ENCODE measurements at regions not wholly inside any gene's neighbourhood (a gene's known extent, or its start where the extent isn't known, plus 50 kb on each side); places are given as distances from the start of the nearest gene placed in this dataset.

- TF ChIP-seq ESRRG (CRISPR knock-in tag; IDR thresholded peaks at IDR 0.05) (no peak), TOX (CRISPR knock-in tag; IDR thresholded peaks at IDR 0.05; ENCODE audit: borderline replicate concordance) (no peak), CSRNP3 (CRISPR knock-in tag; IDR thresholded peaks at IDR 0.05) (no peak), SNAI2 (CRISPR knock-in tag; IDR thresholded peaks at IDR 0.05) (no peak), ZNF565 (CRISPR knock-in tag; conservative IDR thresholded peaks at IDR 0.05; ENCODE audit: low read depth) (no peak), RARB (CRISPR knock-in tag; IDR thresholded peaks at IDR 0.05) (no peak), POU6F1 (CRISPR knock-in tag; IDR thresholded peaks at IDR 0.05; ENCODE audit: borderline replicate concordance, low read depth) (no peak), OSR1 (CRISPR knock-in tag; IDR thresholded peaks at IDR 0.05) (no peak), GLIS3 (CRISPR knock-in tag; IDR thresholded peaks at IDR 0.05) (no peak), PPARA (CRISPR knock-in tag; IDR thresholded peaks at IDR 0.05; ENCODE audit: borderline replicate concordance) (no peak), ZFP30 (CRISPR knock-in tag; IDR thresholded peaks at IDR 0.05) (no peak), ARNTL (CRISPR knock-in tag; IDR thresholded peaks at IDR 0.05; ENCODE audit: borderline replicate concordance, low read depth) (no peak), ZC3H10 (CRISPR knock-in tag; IDR thresholded peaks at IDR 0.05) (no peak)
- TF ChIP-seq, protein P1, sequence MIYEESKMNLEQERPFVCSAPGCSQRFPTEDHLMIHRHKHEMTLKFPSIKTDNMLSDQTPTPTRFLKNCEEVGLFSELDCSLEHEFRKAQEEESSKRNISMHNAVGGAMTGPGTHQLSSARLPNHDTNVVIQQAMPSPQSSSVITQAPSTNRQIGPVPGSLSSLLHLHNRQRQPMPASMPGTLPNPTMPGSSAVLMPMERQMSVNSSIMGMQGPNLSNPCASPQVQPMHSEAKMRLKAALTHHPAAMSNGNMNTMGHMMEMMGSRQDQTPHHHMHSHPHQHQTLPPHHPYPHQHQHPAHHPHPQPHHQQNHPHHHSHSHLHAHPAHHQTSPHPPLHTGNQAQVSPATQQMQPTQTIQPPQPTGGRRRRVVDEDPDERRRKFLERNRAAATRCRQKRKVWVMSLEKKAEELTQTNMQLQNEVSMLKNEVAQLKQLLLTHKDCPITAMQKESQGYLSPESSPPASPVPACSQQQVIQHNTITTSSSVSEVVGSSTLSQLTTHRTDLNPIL (CRISPR knock-in tag; IDR thresholded peaks at IDR 0.05; ENCODE audit: low read depth): no peak
- TF ChIP-seq, protein P2, sequence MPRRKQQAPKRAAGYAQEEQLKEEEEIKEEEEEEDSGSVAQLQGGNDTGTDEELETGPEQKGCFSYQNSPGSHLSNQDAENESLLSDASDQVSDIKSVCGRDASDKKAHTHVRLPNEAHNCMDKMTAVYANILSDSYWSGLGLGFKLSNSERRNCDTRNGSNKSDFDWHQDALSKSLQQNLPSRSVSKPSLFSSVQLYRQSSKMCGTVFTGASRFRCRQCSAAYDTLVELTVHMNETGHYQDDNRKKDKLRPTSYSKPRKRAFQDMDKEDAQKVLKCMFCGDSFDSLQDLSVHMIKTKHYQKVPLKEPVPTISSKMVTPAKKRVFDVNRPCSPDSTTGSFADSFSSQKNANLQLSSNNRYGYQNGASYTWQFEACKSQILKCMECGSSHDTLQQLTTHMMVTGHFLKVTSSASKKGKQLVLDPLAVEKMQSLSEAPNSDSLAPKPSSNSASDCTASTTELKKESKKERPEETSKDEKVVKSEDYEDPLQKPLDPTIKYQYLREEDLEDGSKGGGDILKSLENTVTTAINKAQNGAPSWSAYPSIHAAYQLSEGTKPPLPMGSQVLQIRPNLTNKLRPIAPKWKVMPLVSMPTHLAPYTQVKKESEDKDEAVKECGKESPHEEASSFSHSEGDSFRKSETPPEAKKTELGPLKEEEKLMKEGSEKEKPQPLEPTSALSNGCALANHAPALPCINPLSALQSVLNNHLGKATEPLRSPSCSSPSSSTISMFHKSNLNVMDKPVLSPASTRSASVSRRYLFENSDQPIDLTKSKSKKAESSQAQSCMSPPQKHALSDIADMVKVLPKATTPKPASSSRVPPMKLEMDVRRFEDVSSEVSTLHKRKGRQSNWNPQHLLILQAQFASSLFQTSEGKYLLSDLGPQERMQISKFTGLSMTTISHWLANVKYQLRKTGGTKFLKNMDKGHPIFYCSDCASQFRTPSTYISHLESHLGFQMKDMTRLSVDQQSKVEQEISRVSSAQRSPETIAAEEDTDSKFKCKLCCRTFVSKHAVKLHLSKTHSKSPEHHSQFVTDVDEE (CRISPR knock-in tag; IDR thresholded peaks at IDR 0.05): no peak
- TF ChIP-seq, protein P3, sequence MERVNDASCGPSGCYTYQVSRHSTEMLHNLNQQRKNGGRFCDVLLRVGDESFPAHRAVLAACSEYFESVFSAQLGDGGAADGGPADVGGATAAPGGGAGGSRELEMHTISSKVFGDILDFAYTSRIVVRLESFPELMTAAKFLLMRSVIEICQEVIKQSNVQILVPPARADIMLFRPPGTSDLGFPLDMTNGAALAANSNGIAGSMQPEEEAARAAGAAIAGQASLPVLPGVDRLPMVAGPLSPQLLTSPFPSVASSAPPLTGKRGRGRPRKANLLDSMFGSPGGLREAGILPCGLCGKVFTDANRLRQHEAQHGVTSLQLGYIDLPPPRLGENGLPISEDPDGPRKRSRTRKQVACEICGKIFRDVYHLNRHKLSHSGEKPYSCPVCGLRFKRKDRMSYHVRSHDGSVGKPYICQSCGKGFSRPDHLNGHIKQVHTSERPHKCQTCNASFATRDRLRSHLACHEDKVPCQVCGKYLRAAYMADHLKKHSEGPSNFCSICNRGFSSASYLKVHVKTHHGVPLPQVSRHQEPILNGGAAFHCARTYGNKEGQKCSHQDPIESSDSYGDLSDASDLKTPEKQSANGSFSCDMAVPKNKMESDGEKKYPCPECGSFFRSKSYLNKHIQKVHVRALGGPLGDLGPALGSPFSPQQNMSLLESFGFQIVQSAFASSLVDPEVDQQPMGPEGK (CRISPR knock-in tag; IDR thresholded peaks at IDR 0.05; ENCODE audit: borderline replicate concordance): no peak
- ATAC-seq: peak; percentile 47
Observed at GRCh38 chr5:61275841-61276240, 56.2 kb upstream of the ZSWIM6 start.

DNA sequence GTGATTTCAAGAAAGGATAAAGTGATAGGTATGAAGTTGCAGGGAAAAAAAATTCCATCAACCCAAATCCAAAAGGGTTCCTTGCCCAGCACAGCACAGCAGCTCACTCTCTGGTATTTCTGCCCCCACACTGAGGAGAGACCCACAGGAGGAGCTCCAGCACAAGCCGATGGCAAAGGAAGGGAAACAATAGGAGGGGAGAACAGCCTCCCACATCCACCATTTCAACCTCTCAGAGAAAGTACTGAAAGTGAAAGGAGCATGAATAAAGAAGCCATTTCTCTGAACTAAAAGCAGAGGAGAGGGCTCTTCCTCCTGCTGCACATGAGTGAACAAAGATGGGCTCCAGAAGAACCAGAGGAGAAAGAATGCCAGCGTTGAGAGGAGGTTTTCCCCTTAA is 54.9 kb upstream of the ZSWIM6 start:
- ATAC-seq: peak; percentile 68
- TF ChIP-seq TOX (CRISPR knock-in tag; IDR thresholded peaks at IDR 0.05; ENCODE audit: borderline replicate concordance): no peak
- no peak for TF ChIP-seq ZNF565 (CRISPR knock-in tag; conservative IDR thresholded peaks at IDR 0.05; ENCODE audit: low read depth)
- TF ChIP-seq OSR1 (CRISPR knock-in tag; IDR thresholded peaks at IDR 0.05): no peak
- no peak for TF ChIP-seq TCF4 (CRISPR knock-in tag; IDR thresholded peaks at IDR 0.05; ENCODE audit: borderline replicate concordance)
- TF ChIP-seq ZNF8 (CRISPR knock-in tag; IDR thresholded peaks at IDR 0.05): no peak
- no peak for TF ChIP-seq ZC3H10 (CRISPR knock-in tag; IDR thresholded peaks at IDR 0.05)
- TF ChIP-seq SNAI2 (CRISPR knock-in tag; IDR thresholded peaks at IDR 0.05): no peak
- TF ChIP-seq POU6F1 (CRISPR knock-in tag; IDR thresholded peaks at IDR 0.05; ENCODE audit: borderline replicate concordance, low read depth): no peak
- no peak for TF ChIP-seq ZNF70 (CRISPR knock-in tag; IDR thresholded peaks at IDR 0.05)
- TF ChIP-seq, protein P2 (CRISPR knock-in tag; IDR thresholded peaks at IDR 0.05): no peak

Data from SK-N-SH treated with all-trans-retinoic acid at 6 μM for 48 hours (cell line).